T-helper 2 cell treated with Interferon-gamma antibody and Interleukin-4, amounts not matched to agents 5 μg/mL and 100 μg/mL, for 36 hours (primary cell): ENCODE measurements at regions not wholly inside any gene's neighbourhood (a gene's known extent, or its start where the extent isn't known, plus 50 kb on each side); places are given as distances from the start of the nearest gene placed in this dataset.

Source experiments
- DNase-seq: peaks from one replicate; pipeline ENCODE4 v3.0.0; 2021; ENCODE audit warnings: low spot score
- H3K27ac Mint-ChIP-seq: one replicate; pipeline ENCODE4 v1.8.0; 2021; ENCODE audit warnings: mild to moderate bottlenecking, mixed read lengths
- H3K27me3 Mint-ChIP-seq: one replicate; pipeline ENCODE4 v1.8.0; 2021; ENCODE audit warnings: low read depth, mixed read lengths
- H3K36me3 Mint-ChIP-seq: one replicate; pipeline ENCODE4 v1.8.0; 2021; ENCODE audit warnings: low read depth, mixed read lengths
- H3K4me1 Mint-ChIP-seq: one replicate; pipeline ENCODE4 v1.8.0; 2021; ENCODE audit warnings: low read depth, mixed read lengths
- H3K4me3 Mint-ChIP-seq: one replicate; pipeline ENCODE4 v1.8.0; 2022; ENCODE audit warnings: mild to moderate bottlenecking, moderate library complexity, mixed read lengths
- H3K9me3 Mint-ChIP-seq: one replicate; pipeline ENCODE4 v1.8.0; 2021; ENCODE audit warnings: mixed read lengths

DNA sequence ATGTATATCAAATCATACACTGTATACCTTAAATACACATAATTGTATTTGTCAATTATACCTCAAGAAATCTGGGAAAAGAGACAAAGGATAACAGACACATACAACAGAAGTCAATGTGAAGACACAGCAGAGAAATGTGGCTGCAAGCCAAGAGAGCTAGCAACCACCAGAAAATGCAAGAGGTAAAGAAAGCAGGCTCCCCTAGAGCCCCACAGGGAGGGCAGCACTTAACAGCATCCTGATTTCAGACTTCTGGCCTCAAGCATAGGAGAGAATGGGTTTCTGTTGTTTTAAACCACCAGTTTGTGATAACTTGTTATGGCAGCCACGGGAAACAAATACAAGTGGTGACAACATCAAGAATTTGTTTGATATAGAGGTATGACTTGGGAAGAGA lies 1197.2 kb downstream of the SORCS1 start:
- no peaks in the 10 kb centered on the region for H3K36me3 Mint-ChIP-seq
- no peaks in the 10 kb centered on the region for H3K27me3 Mint-ChIP-seq
- no peaks in the 10 kb centered on the region for H3K9me3 Mint-ChIP-seq
- H3K4me3 Mint-ChIP-seq = no peak overlapping the region
- H3K27ac Mint-ChIP-seq = no peak overlapping the region
- H3K4me1 Mint-ChIP-seq = no peaks in the 10 kb centered on the region
- no peak for DNase-seq

DNA sequence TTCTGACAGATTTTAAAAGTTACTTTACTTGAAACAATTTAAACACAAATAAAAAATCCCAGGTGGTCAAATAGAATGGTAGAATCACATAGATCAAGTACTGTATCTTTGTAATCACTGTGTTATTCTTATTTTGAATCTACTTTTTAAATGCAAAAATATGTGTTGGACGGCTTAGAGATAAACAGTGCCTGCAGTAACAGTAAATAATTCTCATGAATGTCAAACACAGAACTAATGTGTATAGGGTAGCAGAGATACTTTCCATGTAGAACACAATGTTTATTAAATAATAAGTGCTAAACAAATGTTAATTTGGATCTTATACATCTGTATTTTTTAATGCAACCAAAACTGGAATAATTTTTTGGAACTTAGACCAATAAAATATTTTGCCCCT lies 1199.4 kb downstream of the SORCS1 start:
- Mint-ChIP-seq H3K27me3 (no peaks in the 10 kb centered on the region), H3K27ac (no peak overlapping the region), H3K4me1 (no peaks in the 10 kb centered on the region), H3K9me3 (no peaks in the 10 kb centered on the region), H3K36me3 (no peaks in the 10 kb centered on the region), H3K4me3 (no peak overlapping the region)
- no peak for DNase-seq

DNA sequence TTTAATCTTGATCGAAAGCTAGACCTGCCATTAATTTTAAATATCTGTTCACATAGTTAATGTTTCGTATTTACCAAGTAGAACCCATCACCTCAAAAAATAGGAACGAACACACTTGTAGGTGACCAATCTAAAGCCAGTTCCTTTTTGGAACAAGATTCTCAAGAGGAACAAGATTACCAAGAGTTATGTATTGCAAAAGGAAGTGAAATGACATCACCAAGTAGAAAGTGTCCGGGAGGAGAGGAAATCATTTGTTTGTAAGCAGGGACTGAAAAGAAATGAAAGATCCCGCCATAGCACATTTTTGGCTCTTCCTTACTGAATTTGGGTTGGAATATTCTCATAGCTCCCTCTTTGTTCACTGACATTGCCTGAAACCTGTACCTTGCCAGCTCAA lies 1200.5 kb downstream of the SORCS1 start:
- no peak overlapping the region for H3K27ac Mint-ChIP-seq
- no peak for DNase-seq
- no peaks in the 10 kb centered on the region for H3K27me3 Mint-ChIP-seq

DNA sequence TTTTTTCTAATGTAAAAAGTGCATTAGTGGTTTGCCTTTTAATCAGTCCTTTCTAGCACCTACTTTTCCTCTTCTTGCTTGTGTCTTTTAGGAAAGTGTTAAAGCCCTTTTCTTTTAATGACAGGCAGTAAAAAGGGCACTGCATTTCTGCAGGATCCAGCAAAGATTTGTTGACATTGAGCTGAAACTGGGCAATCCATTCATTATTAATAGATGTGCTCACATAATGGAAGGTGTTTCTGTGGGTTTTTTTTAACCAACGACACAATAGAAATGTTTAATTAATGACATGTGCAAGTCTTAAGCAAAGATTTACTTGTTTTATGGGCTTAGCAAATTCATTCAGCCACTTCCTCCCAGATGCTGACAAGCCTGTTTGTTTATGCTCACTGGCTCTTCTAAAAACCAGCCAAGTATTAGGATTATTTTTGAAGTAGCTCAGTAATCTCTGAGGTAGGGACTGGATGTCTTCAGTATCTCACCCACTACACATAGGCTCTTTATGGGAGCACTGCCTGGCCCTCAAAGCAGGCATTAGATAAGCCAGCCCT lies 1201.1 kb downstream of the SORCS1 start:
- no peaks in the 10 kb centered on the region for H3K27me3 Mint-ChIP-seq
- no peaks in the 10 kb centered on the region for H3K9me3 Mint-ChIP-seq

More for the DNA sequence above, 1200.5 kb downstream of the SORCS1 start:
- H3K4me1 Mint-ChIP-seq = no peaks in the 10 kb centered on the region
- H3K4me3 Mint-ChIP-seq = no peak overlapping the region
- no peaks in the 10 kb centered on the region for H3K9me3 Mint-ChIP-seq
- H3K36me3 Mint-ChIP-seq = no peaks in the 10 kb centered on the region

DNA sequence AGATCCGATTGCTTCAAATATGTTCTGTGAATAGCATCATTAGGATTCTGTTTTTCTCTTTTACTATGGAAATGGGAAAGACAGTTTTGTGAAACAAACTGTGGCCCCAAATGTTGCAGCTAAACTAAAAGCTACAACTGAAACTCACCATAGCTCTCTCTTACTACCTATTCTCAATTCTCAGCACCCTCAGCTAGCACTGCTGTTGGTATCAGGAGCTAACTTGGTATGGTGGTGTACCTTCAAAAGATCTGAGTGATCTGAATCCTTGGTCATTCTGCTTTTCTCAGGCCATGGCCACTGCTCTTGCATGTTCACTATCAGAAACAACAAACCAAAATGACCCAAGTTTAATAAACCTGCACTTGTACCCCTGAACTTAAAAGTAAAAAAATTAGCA lies 1208.0 kb downstream of the SORCS1 start:
- H3K4me1 Mint-ChIP-seq = no peaks in the 10 kb centered on the region
- no peaks in the 10 kb centered on the region for H3K27me3 Mint-ChIP-seq
- no peaks in the 10 kb centered on the region for H3K9me3 Mint-ChIP-seq
- no peaks in the 10 kb centered on the region for H3K36me3 Mint-ChIP-seq
- H3K4me3 Mint-ChIP-seq = no peak overlapping the region
- no peak overlapping the region for H3K27ac Mint-ChIP-seq
- DNase-seq = no peak

More for the DNA sequence above, 1201.1 kb downstream of the SORCS1 start:
- H3K27ac Mint-ChIP-seq = no peak overlapping the region
- no peaks in the 10 kb centered on the region for H3K36me3 Mint-ChIP-seq
- H3K4me3 Mint-ChIP-seq = no peak overlapping the region
- H3K4me1 Mint-ChIP-seq = no peaks in the 10 kb centered on the region
- no peak for DNase-seq

DNA sequence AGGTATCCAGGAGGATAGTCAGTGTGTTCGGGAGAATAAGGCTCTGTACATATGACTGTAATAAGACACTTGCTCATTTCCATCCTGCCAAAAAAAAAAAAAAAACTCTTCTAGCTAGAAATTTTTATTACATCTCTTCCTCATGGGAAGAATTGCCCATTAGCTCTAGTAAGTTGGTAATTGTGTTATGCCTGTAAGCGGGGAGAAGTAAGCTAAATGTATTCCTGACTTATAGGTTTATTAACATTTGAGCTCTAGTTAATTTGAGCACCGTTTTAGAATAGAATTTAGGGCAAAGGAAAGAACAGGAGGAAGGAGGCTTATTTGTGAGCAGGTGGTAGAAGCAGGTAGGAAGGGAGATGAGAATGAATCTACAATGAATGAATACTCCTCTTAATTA lies 1210.6 kb downstream of the SORCS1 start:
- Mint-ChIP-seq H3K36me3 (no peaks in the 10 kb centered on the region), H3K27ac (no peak overlapping the region), H3K9me3 (no peaks in the 10 kb centered on the region), H3K27me3 (no peaks in the 10 kb centered on the region), H3K4me1 (no peaks in the 10 kb centered on the region), H3K4me3 (no peak overlapping the region)
- no peak for DNase-seq

DNA sequence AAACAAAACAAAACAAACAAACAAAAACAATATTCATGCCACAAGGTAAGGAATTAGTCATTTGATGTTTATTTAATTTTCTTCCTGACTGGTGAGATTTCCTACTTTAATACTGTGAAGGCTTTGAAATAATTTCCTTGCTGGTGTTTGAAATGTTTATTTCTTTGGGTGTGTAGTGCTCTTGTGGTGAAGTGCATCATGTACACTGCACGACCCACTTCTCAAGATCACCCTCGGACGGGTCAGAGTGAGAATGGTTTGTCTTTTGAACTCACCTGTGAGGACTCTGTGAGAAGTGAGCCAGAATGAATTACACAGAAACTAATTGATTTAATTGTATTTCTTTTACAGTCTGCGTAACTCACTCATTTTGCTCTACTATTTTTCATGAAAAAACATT lies 1211.5 kb downstream of the SORCS1 start:
- Mint-ChIP-seq H3K4me3 (no peak overlapping the region), H3K36me3 (no peaks in the 10 kb centered on the region), H3K9me3 (no peaks in the 10 kb centered on the region), H3K4me1 (no peaks in the 10 kb centered on the region), H3K27me3 (no peaks in the 10 kb centered on the region), H3K27ac (no peak overlapping the region)
- no peak for DNase-seq

DNA sequence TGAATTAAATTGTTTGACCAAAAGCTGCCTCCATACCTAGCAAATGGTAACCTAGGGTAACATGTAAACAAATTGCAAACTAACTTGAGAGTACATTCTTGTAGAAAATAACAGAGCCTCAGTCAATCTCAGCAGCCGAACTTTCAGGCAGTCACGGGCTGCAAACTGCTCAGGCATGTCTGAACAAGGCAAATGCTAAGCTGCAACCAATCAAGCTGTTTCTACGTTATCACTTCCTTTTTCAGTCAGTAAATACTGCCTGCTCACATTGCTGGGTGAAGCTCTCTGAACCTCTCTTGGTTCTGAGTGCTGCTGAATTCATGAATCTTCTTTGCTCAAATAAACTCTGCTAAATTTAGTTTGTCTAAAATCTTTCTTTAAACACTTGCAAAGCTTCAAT lies 1212.4 kb downstream of the SORCS1 start:
- Mint-ChIP-seq H3K27ac (no peak overlapping the region), H3K9me3 (no peaks in the 10 kb centered on the region), H3K4me3 (no peak overlapping the region), H3K36me3 (no peaks in the 10 kb centered on the region), H3K4me1 (no peaks in the 10 kb centered on the region), H3K27me3 (no peaks in the 10 kb centered on the region)
- DNase-seq = no peak

DNA sequence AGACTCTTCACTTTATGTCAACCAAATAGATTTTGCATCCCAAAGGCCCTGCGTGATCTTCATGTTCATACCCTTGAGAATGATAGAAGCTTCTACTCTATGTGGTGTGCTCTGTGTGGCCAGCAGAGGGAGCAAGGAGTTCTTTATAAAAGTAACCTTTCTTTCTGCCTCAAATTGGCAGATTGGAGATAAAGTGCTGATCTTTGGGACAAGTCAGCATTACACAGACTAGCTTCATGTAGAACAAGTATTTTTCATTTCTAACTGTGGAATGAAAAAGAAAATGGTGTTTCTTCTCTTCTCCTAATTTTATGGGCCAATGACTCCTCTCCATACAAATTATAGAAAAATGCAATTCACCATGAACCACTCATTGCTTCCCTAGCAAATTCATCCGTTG lies 1214.1 kb downstream of the SORCS1 start:
- Mint-ChIP-seq H3K27ac (no peak overlapping the region), H3K4me3 (no peak overlapping the region), H3K9me3 (no peaks in the 10 kb centered on the region), H3K4me1 (no peaks in the 10 kb centered on the region), H3K36me3 (no peaks in the 10 kb centered on the region), H3K27me3 (no peaks in the 10 kb centered on the region)
- DNase-seq = no peak

DNA sequence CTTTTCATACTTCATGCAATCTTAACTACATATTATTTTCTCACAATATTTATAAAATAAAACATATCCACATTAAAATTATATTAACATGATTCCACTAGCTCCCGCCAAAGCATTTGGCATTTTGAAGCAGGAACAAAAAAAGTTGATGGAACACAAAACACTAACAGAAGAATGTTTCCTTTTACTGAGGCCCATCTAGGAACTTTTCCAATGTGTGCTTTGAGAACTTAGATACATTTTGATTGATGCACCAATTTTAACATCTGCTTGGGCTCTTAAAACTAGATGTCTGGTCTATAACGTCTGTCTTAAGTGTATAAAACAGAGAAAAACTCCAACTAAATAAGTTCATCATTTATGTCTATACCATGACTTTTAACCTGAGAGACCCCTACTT lies 1214.8 kb downstream of the SORCS1 start:
- H3K4me1 Mint-ChIP-seq = no peaks in the 10 kb centered on the region
- H3K27me3 Mint-ChIP-seq = no peaks in the 10 kb centered on the region
- H3K27ac Mint-ChIP-seq = no peak overlapping the region
- H3K36me3 Mint-ChIP-seq = no peaks in the 10 kb centered on the region
- no peak overlapping the region for H3K4me3 Mint-ChIP-seq
- no peak for DNase-seq
- no peaks in the 10 kb centered on the region for H3K9me3 Mint-ChIP-seq

DNA sequence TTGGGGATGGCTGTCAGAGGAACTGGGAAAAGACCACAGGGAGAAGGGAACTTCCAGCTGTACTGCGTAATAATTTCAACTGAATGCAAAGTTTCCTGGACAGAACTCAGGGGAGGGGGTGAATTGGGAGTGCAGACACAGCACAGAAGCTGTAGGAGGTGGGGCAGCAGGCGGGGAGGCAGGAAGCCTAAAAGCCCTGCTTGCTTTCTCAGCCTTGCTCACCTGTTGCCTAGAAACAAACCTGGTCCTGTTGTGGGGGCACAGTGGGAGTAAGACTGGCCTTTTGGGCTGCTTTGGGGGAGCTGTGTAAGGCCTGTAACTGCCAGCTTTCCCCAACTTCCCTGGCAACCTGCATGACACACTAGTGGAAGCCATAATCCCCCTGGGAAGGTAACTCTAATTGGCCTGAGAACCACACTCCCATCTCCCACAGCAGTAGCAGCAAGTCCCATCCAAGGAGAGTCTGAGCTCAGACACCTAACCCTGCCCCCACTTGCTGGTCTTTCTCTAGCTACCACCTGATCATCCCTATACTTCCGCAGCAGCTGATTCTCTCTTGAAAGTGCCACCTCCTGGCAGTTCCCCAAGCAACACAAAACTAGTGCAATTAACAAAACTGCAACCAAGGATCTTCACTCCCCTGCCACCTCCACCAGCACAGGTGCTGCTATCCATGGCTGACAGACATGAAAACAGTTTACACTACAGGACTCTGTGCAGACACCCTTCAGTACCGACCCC lies 1239.3 kb downstream of the SORCS1 start:
- Mint-ChIP-seq H3K4me1 (no peaks in the 10 kb centered on the region), H3K9me3 (peaks cover 14% of the 10 kb centered on the region), H3K4me3 (no peak overlapping the region), H3K27me3 (no peaks in the 10 kb centered on the region), H3K36me3 (no peaks in the 10 kb centered on the region), H3K27ac (no peak overlapping the region)
- no peak for DNase-seq

DNA sequence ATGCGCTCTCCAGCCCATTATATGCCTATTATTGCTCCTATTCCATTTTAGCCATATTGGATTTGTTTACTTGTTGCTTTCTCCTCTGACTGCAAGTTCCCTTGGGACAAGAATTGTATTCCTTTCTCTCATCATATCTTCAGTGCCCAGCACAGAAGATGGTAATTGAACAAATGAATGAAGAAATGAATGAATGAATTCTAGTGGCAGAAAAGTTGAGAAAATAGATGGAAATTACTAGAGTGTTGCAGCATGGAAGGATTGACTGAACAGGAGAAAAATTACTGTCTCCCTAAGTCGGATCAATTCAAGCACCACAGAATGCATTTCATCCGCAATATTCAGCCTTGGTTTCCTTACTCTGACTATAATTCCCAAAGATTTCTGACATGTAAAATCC lies 1243.2 kb downstream of the SORCS1 start:
- no peak for DNase-seq
- Mint-ChIP-seq H3K36me3 (no peaks in the 10 kb centered on the region), H3K27ac (no peak overlapping the region), H3K4me1 (no peaks in the 10 kb centered on the region), H3K27me3 (no peaks in the 10 kb centered on the region), H3K9me3 (peaks cover 14% of the 10 kb centered on the region), H3K4me3 (no peak overlapping the region)

DNA sequence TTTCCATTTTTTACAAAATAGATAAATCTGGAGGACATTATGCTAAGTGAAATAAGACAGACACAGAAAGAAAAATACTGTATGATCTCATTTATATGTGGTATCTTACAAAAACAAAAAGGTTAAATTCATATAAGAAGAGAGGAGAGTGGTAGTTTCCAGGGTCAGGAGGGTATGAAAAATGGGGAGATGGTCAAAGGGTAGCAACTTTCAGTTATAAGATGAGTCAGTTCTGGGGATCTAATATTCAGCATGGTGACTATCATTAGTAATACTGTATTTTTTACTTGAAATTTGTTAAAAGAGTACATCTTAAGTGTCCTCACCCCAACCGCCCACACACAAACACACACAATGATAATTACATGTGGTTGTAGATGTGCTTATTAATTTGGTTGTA lies 1250.1 kb downstream of the SORCS1 start:
- H3K9me3 Mint-ChIP-seq = no peaks in the 10 kb centered on the region
- H3K4me1 Mint-ChIP-seq = no peaks in the 10 kb centered on the region
- no peak overlapping the region for H3K27ac Mint-ChIP-seq

DNA sequence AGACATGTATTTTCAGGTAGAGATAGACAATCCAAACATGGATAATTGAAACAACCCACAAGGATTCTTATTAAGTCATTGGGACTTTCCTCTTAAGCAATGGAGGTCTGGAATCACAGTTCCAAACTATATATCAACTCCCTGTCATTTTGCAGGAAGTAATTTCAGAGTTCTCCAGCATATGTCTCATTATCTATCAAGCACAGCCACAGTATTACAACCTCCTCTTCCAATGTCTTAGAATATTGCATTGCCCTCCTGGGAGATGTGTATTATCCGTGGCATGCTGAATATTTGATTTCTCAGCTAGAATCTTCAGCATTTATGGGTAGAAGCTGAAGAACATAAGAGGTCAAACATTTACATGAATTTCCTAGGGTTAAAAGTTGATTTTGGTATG lies 1255.8 kb downstream of the SORCS1 start:
- H3K4me1 Mint-ChIP-seq = no peaks in the 10 kb centered on the region
- no peaks in the 10 kb centered on the region for H3K36me3 Mint-ChIP-seq
- DNase-seq = no peak
- H3K9me3 Mint-ChIP-seq = no peaks in the 10 kb centered on the region
- H3K4me3 Mint-ChIP-seq = no peak overlapping the region
- no peaks in the 10 kb centered on the region for H3K27me3 Mint-ChIP-seq
- H3K27ac Mint-ChIP-seq = no peak overlapping the region

More for the DNA sequence above, 1250.1 kb downstream of the SORCS1 start:
- no peak for DNase-seq
- H3K27me3 Mint-ChIP-seq = no peaks in the 10 kb centered on the region
- no peak overlapping the region for H3K4me3 Mint-ChIP-seq
- H3K36me3 Mint-ChIP-seq = no peaks in the 10 kb centered on the region

DNA sequence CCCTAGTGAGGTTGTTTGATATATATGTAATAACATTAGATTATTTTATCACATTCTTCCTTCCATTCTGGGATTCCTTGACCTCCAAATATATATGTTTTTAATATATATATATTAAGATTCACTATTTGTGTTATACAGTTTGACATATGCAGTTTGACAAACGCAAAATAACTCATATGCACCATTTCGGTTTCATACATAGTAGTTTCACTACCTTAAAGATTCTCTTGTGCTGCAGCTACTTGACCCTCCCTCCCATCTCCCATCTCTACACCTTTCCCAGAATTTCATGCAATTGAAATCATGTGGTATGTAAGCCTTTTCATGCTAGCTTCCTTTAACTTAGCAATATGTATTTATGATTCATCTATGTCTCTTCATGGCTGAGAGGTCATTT lies 1244.4 kb downstream of the SORCS3 start:
- H3K36me3 Mint-ChIP-seq = no peaks in the 10 kb centered on the region
- peaks cover 3% of the 10 kb centered on the region for H3K9me3 Mint-ChIP-seq
- no peak for DNase-seq
- H3K27ac Mint-ChIP-seq = no peak overlapping the region
- no peaks in the 10 kb centered on the region for H3K27me3 Mint-ChIP-seq
- H3K4me3 Mint-ChIP-seq = no peak overlapping the region
- no peaks in the 10 kb centered on the region for H3K4me1 Mint-ChIP-seq
